ENCODE measurements at regions not wholly inside any gene's neighbourhood (a gene's known extent, or its start where the extent isn't known, plus 50 kb on each side); places are given as distances from the start of the nearest gene placed in this dataset.

- TF ChIP-seq, protein P1, sequence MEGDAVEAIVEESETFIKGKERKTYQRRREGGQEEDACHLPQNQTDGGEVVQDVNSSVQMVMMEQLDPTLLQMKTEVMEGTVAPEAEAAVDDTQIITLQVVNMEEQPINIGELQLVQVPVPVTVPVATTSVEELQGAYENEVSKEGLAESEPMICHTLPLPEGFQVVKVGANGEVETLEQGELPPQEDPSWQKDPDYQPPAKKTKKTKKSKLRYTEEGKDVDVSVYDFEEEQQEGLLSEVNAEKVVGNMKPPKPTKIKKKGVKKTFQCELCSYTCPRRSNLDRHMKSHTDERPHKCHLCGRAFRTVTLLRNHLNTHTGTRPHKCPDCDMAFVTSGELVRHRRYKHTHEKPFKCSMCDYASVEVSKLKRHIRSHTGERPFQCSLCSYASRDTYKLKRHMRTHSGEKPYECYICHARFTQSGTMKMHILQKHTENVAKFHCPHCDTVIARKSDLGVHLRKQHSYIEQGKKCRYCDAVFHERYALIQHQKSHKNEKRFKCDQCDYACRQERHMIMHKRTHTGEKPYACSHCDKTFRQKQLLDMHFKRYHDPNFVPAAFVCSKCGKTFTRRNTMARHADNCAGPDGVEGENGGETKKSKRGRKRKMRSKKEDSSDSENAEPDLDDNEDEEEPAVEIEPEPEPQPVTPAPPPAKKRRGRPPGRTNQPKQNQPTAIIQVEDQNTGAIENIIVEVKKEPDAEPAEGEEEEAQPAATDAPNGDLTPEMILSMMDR (IDR thresholded peaks at IDR 0.05; ENCODE audit: extremely low read depth in 1 of 2, insufficient read depth in 1 of 2, low read depth in 1 of 2, low read length in 2 of 2) = no peak
- TF ChIP-seq POLR2A (IDR thresholded peaks at IDR 0.05; ENCODE audit: low read depth, low read length) = no peak
- no peak for TF ChIP-seq EZH2 (IDR thresholded peaks at IDR 0.05; ENCODE audit: borderline replicate concordance, low read depth, low read length, severe bottlenecking)
Measured at GRCh38 chr21:18521204-18521603, 117.6 kb upstream of the TMPRSS15 start.

All from endothelial cell of umbilical vein (primary cell).